ENCODE measurements at regions not wholly inside any gene's neighbourhood (a gene's known extent, or its start where the extent isn't known, plus 50 kb on each side); places are given as distances from the start of the nearest gene placed in this dataset.

GRCh38 chr9:13791816-13792215, 512.3 kb upstream of the MPDZ start:
- TF ChIP-seq EZH2phosphoT487 (IDR thresholded peaks at IDR 0.05; ENCODE audit: borderline replicate concordance, low read length) = no peak
- TF ChIP-seq, protein P1, sequence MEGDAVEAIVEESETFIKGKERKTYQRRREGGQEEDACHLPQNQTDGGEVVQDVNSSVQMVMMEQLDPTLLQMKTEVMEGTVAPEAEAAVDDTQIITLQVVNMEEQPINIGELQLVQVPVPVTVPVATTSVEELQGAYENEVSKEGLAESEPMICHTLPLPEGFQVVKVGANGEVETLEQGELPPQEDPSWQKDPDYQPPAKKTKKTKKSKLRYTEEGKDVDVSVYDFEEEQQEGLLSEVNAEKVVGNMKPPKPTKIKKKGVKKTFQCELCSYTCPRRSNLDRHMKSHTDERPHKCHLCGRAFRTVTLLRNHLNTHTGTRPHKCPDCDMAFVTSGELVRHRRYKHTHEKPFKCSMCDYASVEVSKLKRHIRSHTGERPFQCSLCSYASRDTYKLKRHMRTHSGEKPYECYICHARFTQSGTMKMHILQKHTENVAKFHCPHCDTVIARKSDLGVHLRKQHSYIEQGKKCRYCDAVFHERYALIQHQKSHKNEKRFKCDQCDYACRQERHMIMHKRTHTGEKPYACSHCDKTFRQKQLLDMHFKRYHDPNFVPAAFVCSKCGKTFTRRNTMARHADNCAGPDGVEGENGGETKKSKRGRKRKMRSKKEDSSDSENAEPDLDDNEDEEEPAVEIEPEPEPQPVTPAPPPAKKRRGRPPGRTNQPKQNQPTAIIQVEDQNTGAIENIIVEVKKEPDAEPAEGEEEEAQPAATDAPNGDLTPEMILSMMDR (IDR thresholded peaks at IDR 0.05; ENCODE audit: low read depth, low read length, poor library complexity, severe bottlenecking) = no peak
- Histone ChIP-seq H3K79me2 (ENCODE audit: control insufficient read depth, low read length) (no peaks in the 10 kb centered on the region), H3K27me3 (ENCODE audit: control insufficient read depth, low read length) (no peaks in the 10 kb centered on the region), H3F3A (ENCODE audit: control insufficient read depth, insufficient read depth) (no peaks in the 10 kb centered on the region), H3K36me3 (ENCODE audit: control insufficient read depth, low read length) (no peaks in the 10 kb centered on the region), H3K27ac (ENCODE audit: low read depth, low read length) (no peak overlapping the region), H3K9me3 (ENCODE audit: control insufficient read depth, insufficient read depth, low read length) (no peaks in the 10 kb centered on the region), H3K9me2 (replicated peaks; ENCODE audit: control insufficient read depth, low read length) (no peaks in the 10 kb centered on the region), H3K4me3 (ENCODE audit: low read length) (no peak overlapping the region), H4K20me1 (ENCODE audit: control insufficient read depth, insufficient read depth, low read depth, low read length) (no peaks in the 10 kb centered on the region), H3K4me1 (ENCODE audit: control insufficient read depth, low read length) (no peaks in the 10 kb centered on the region), H3K4me2 (ENCODE audit: low read length) (no peak overlapping the region)

GRCh38 chr9:13790055-13790454, 510.6 kb upstream of the MPDZ start:
- no peak for TF ChIP-seq EZH2phosphoT487 (IDR thresholded peaks at IDR 0.05; ENCODE audit: borderline replicate concordance, low read length)
- TF ChIP-seq, protein P1 (IDR thresholded peaks at IDR 0.05; ENCODE audit: low read depth, low read length, poor library complexity, severe bottlenecking) = no peak
- no peaks in the 10 kb centered on the region for H3K9me2 ChIP-seq (replicated peaks; ENCODE audit: control insufficient read depth, low read length)
- no peaks in the 10 kb centered on the region for H3K9me3 ChIP-seq (ENCODE audit: control insufficient read depth, insufficient read depth, low read length)
- H4K20me1 ChIP-seq (ENCODE audit: control insufficient read depth, insufficient read depth, low read depth, low read length) = no peaks in the 10 kb centered on the region
- no peaks in the 10 kb centered on the region for H3K79me2 ChIP-seq (ENCODE audit: control insufficient read depth, low read length)
- no peaks in the 10 kb centered on the region for H3K36me3 ChIP-seq (ENCODE audit: control insufficient read depth, low read length)
- no peaks in the 10 kb centered on the region for H3F3A ChIP-seq (ENCODE audit: control insufficient read depth, insufficient read depth)
- no peak overlapping the region for H3K27ac ChIP-seq (ENCODE audit: low read depth, low read length)
- H3K4me1 ChIP-seq (ENCODE audit: control insufficient read depth, low read length) = no peaks in the 10 kb centered on the region
- no peak overlapping the region for H3K4me3 ChIP-seq (ENCODE audit: low read length)
- no peak overlapping the region for H3K4me2 ChIP-seq (ENCODE audit: low read length)
- H3K27me3 ChIP-seq (ENCODE audit: control insufficient read depth, low read length) = no peaks in the 10 kb centered on the region

DNA sequence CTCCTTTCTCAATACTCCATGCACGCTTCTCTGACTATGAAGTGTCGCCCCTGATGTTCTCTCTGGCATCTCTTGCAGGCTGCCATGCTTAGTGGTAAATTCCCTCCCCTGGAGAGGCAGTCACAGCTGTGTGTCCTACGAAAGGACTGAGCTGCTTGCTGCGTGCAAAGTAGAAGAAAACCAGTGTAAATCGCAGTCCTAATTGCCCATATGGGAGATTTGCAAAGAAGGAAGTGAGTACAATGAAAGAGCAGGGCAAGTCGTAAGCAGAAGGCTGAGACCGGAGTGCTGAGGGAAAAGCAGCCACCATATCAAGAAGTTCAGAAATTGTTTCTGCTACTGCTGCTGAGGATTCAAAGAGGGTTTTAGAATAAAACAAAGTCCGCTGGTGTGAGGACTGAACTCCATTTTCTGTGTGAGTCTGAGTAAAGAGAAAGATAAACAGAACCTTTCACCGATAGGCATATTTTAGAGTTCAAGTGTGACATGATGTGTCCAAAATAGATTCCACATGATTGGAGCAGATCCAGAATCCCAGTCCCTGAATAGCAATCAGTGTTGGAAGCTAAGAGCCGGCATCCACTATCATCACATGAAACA, 507.8 kb upstream of the MPDZ start:
- H3F3A ChIP-seq (ENCODE audit: control insufficient read depth, insufficient read depth) = no peaks in the 10 kb centered on the region
- H3K27ac ChIP-seq (ENCODE audit: low read depth, low read length) = no peak overlapping the region
- TF ChIP-seq EZH2phosphoT487 (IDR thresholded peaks at IDR 0.05; ENCODE audit: borderline replicate concordance, low read length) = no peak
- TF ChIP-seq, protein P1 (IDR thresholded peaks at IDR 0.05; ENCODE audit: low read depth, low read length, poor library complexity, severe bottlenecking) = no peak
- H3K79me2 ChIP-seq (ENCODE audit: control insufficient read depth, low read length) = no peaks in the 10 kb centered on the region
- no peak overlapping the region for H3K4me3 ChIP-seq (ENCODE audit: low read length)
- H3K27me3 ChIP-seq (ENCODE audit: control insufficient read depth, low read length) = no peaks in the 10 kb centered on the region
- no peak overlapping the region for H3K4me2 ChIP-seq (ENCODE audit: low read length)
- H3K4me1 ChIP-seq (ENCODE audit: control insufficient read depth, low read length) = no peaks in the 10 kb centered on the region
- H4K20me1 ChIP-seq (ENCODE audit: control insufficient read depth, insufficient read depth, low read depth, low read length) = no peaks in the 10 kb centered on the region
- no peaks in the 10 kb centered on the region for H3K9me3 ChIP-seq (ENCODE audit: control insufficient read depth, insufficient read depth, low read length)
- no peaks in the 10 kb centered on the region for H3K36me3 ChIP-seq (ENCODE audit: control insufficient read depth, low read length)
- no peaks in the 10 kb centered on the region for H3K9me2 ChIP-seq (replicated peaks; ENCODE audit: control insufficient read depth, low read length)

Measured in DOHH2 (cell line).